ENCODE measurements at regions not wholly inside any gene's neighbourhood (a gene's known extent, or its start where the extent isn't known, plus 50 kb on each side); places are given as distances from the start of the nearest gene placed in this dataset.
"Not testable (repeated sequence)": the region's sequence is repeated elsewhere in the genome, so short reads cannot be mapped to it uniquely, and the experiment has no call there.

GRCh38 chr4:177957596-177958360, 515.5 kb upstream of the AGA start:
- DNase-seq = no peak

- DNase-seq = no peak
Measured at GRCh38 chr4:177960566-177960965, 518.3 kb upstream of the AGA start.

GRCh38 chr4:177961761-177962380, 519.6 kb upstream of the AGA start:
- no peak for DNase-seq

- no peak for DNase-seq
Measured at GRCh38 chr4:177964061-177964460, 521.8 kb upstream of the AGA start.

- no peak for DNase-seq
Measured at GRCh38 chr4:177964693-177965168, 522.5 kb upstream of the AGA start.

GRCh38 chr4:177967328-177967727, 525.1 kb upstream of the AGA start:
- DNase-seq = no peak

- DNase-seq = no peak
Measured at GRCh38 chr4:177968817-177969442, 526.7 kb upstream of the AGA start.

GRCh38 chr4:177974461-177974860, 532.2 kb upstream of the AGA start:
- DNase-seq = no peak

- no peak for DNase-seq
Measured at GRCh38 chr4:177975315-177975987, 533.2 kb upstream of the AGA start.

- no peak for DNase-seq
Measured at GRCh38 chr4:177986236-177986635, 544.0 kb upstream of the AGA start.

GRCh38 chr4:177987896-177988295, 545.7 kb upstream of the AGA start:
- DNase-seq = no peak

- DNase-seq = no peak
Measured at GRCh38 chr4:177989503-177990201, 547.4 kb upstream of the AGA start.

GRCh38 chr4:178003098-178003657, 560.9 kb upstream of the AGA start:
- DNase-seq = no peak

GRCh38 chr4:178010596-178010995, 568.4 kb upstream of the AGA start:
- DNase-seq = no peak

- DNase-seq = not testable (repeated sequence)
Measured at GRCh38 chr4:178015046-178015445, 572.8 kb upstream of the AGA start.

- no peak for DNase-seq
Measured at GRCh38 chr4:178026999-178027398, 584.8 kb upstream of the AGA start.

- no peak for DNase-seq
Measured at GRCh38 chr4:178027796-178028195, 585.6 kb upstream of the AGA start.

GRCh38 chr4:178028481-178028880, 586.2 kb upstream of the AGA start:
- no peak for DNase-seq

- no peak for DNase-seq
Measured at GRCh38 chr4:178037459-178038214, 595.4 kb upstream of the AGA start.

- no peak for DNase-seq
Measured at GRCh38 chr4:178056996-178057395, 614.8 kb upstream of the AGA start.

GRCh38 chr4:178063568-178063967, 621.3 kb upstream of the AGA start:
- no peak for DNase-seq
